ENCODE measurements at regions not wholly inside any gene's neighbourhood (a gene's known extent, or its start where the extent isn't known, plus 50 kb on each side); places are given as distances from the start of the nearest gene placed in this dataset.

GRCh38 chr13:44155422-44156293 lies 218.0 kb upstream of the SERP2 start (continued):
- no peak for TF ChIP-seq ZNF462 (CRISPR knock-in tag; IDR thresholded peaks at IDR 0.05)
- TF ChIP-seq ETS1 (IDR thresholded peaks at IDR 0.05) = no peak
- no peak for TF ChIP-seq EZH2 (IDR thresholded peaks at IDR 0.05; ENCODE audit: low read depth, unreplicated experiment)
- TF ChIP-seq JUNB (IDR thresholded peaks at IDR 0.05; ENCODE audit: unreplicated experiment) = no peak
- no peak for TF ChIP-seq ZNF114 (CRISPR knock-in tag; IDR thresholded peaks at IDR 0.05)

GRCh38 chr13:44156294-44156658 lies 217.3 kb upstream of the SERP2 start:
- H3K4me3 ChIP-seq = no peak overlapping the region
- no peak for DNase-seq (ENCODE audit: low spot score)
- H2AFZ ChIP-seq = peak overlapping the region; percentile 64; the same call in 1 of the 2 replicates
- H3K79me2 ChIP-seq (replicated peaks; ENCODE audit: insufficient read depth) = no peaks in the 10 kb centered on the region
- H3K9me2 ChIP-seq (ENCODE audit: insufficient read depth) = peaks cover under 1% of the 10 kb centered on the region; the same call in 1 of the 2 replicates
- Mint-ChIP-seq H3K4me3 (no peak overlapping the region), H3K9me3 (no peaks in the 10 kb centered on the region), H3K27ac (no peak overlapping the region), H3K36me3 (ENCODE audit: low read depth) (no peaks in the 10 kb centered on the region), H3K4me1 (peaks cover 8% of the 10 kb centered on the region; the same call in 2 of the 3 replicates), H3K27me3 (ENCODE audit: insufficient read depth, low read depth, poor library complexity) (no peaks in the 10 kb centered on the region)
- no peaks in the 10 kb centered on the region for H3K4me1 ChIP-seq (ENCODE audit: insufficient read depth)
- peak; percentile 28 for ATAC-seq
- TF ChIP-seq ETS1 (IDR thresholded peaks at IDR 0.05) (no peak), ZNF114 (CRISPR knock-in tag; IDR thresholded peaks at IDR 0.05) (no peak), STAT1 (IDR thresholded peaks at IDR 0.05; ENCODE audit: unreplicated experiment) (no peak), EZH2 (IDR thresholded peaks at IDR 0.05; ENCODE audit: low read depth, unreplicated experiment) (no peak), POLR2AphosphoS5 (IDR thresholded peaks at IDR 0.05; ENCODE audit: low read depth) (no peak)
- H4K20me1 ChIP-seq (replicated peaks; ENCODE audit: insufficient read depth) = no peaks in the 10 kb centered on the region
- H3K4me2 ChIP-seq = no peak overlapping the region
- no peaks in the 10 kb centered on the region for H3K36me3 ChIP-seq (ENCODE audit: insufficient read depth)
- no peaks in the 10 kb centered on the region for H3F3A ChIP-seq (replicated peaks; ENCODE audit: low read depth)
- no peaks in the 10 kb centered on the region for H3K27me3 ChIP-seq (ENCODE audit: insufficient read depth)
- H3K27ac ChIP-seq (ENCODE audit: low read depth) = no peak overlapping the region
